Renal cortex interstitium (tissue), 11 donors: ENCODE measurements at regions not wholly inside any gene's neighbourhood (a gene's known extent, or its start where the extent isn't known, plus 50 kb on each side); places are given as distances from the start of the nearest gene placed in this dataset.
A peak's percentile ranks its signal among the peaks of the same experiment; 100 is the strongest.
"Not testable (repeated sequence)": the region's sequence is repeated elsewhere in the genome, so short reads cannot be mapped to it uniquely, and the experiment has no call there.

Source experiments
- DNase-seq, 11 donors: peaks; one replicate each; pipeline ENCODE4 v3.0.0-alpha.2; 2013; ENCODE audit warnings: low read depth in 9 of 11, low spot score in 4 of 11; ENCODE audit errors: extremely low read depth in 1 of 11

DNA sequence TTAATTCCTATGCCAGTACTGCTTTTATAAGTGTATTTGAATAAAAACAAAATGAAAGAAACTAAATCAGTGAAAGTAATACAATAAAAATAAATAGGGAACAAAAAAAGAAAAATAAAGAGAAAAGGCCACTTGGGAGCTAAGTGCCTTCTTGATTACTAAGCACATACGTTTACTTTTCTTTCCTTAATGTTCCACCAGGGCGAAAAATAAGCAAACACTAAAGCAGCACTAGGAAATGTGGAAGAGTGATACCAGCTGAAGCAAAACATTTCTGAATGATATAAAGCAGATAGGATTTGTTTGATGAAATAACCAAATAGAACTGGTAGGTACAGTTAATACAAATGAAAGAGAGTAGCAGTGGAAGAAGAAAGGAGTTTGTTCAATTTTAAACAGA lies 132.8 kb upstream of the ZPLD1 start:
- no peak for DNase-seq

- no peak for DNase-seq
These were observed 130.3 kb upstream of the ZPLD1 start for GRCh38 chr3:102304550-102304949.

GRCh38 chr3:102307442-102307841 lies 127.4 kb upstream of the ZPLD1 start:
- DNase-seq, result no peak

DNA sequence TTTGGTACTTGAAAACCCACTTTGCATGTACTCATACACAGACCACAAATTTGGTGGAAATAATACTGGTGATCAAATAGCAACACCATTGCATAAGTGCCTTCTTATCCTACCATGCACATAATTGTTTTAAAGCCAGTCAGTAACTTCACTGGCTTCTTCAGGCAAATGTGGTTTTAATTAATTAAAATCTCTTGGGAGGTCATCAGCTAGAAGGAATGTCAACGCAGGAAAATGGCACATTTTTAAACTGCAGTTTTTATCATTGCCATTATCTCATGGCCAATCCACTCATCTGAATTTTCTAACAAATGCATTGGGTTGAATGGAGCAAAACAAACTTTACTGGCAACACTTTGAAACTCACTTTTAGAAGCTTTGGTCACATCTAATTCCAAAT lies 105.7 kb upstream of the ZPLD1 start:
- no peak for DNase-seq

DNA sequence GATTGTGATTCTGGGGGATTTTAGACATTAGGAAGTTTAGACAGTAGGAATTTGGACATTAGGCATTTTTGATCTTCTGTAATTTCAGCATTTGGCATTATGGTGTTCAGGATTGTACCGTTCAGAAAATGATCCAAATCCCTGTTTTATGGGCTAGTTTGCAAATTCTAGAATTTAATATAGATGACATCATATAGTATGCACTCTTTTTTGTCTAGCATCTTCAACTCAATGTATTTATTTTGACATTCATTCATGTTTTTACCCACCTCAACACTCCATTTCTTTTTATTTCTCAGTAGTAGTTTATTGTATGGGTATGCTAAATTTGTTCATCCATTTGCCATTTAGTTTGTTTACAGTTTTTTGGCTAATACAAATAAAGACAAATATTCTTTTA lies 105.3 kb upstream of the ZPLD1 start:
- no peak for DNase-seq

DNA sequence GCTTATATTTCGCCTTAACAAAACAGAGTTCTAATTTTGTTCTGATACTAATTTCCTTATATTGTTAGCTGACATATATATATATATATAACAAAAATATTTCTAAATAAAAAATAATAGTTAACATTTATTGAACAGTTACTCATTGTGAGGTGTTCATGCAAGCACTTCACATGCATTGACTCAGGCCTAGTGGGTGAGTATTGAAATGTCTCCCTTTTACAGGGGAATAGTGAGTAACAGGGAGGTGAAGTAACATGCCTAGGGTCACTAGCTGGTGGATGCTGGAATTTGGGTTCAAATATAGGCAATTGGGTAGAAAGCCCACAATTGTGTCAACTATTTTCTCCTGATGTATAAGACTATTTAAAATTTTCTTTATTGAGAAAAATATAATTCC lies 102.6 kb upstream of the ZPLD1 start:
- DNase-seq, result no peak

GRCh38 chr3:102332934-102333333 lies 101.9 kb upstream of the ZPLD1 start:
- no peak for DNase-seq

DNA sequence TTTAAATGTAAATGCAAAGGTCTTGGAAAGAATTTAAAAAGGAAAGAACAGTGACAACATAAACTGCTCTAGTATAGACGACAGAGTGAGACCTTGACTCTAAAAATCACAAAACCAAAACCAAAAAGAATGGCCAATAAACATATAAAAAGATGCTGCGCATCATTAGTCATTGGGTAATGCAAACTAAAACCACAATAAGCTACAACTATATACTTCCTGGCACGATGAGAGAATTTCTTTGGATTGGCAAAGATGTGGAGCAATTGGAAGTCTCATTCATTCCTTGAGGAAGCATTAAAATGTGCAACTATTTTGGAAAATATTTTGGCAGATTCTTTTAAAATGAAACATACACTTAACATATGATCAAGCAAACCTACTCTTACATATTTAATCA lies 98.7 kb upstream of the ZPLD1 start:
- no peak for DNase-seq

GRCh38 chr3:102339671-102340070 lies 95.1 kb upstream of the ZPLD1 start:
- DNase-seq, result no peak

GRCh38 chr3:102346897-102347296 lies 87.9 kb upstream of the ZPLD1 start:
- DNase-seq, result no peak

GRCh38 chr3:102348904-102349303 lies 85.9 kb upstream of the ZPLD1 start:
- no peak for DNase-seq

DNA sequence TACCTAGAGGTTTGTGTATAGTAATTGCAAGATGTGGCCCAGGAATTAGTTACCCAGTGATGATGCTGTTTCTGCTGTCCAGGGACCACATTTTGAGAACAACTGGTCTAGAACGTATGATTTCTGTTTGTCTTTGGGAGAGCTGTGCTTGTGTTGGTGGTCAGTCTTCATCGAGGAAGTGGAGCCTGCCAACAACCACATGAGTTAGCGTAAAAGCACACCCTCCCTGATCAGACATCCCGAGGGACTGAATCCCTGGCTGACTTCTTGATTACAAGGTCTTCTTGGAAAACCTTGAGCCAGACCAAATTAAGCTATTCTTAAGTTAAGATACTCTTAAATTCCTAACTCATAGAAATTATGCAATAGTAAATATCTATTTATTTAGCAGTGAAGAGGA lies 81.7 kb upstream of the ZPLD1 start:
- no peak for DNase-seq

- DNase-seq, result no peak
These were observed 81.0 kb upstream of the ZPLD1 start for GRCh38 chr3:102353805-102354204.

DNA sequence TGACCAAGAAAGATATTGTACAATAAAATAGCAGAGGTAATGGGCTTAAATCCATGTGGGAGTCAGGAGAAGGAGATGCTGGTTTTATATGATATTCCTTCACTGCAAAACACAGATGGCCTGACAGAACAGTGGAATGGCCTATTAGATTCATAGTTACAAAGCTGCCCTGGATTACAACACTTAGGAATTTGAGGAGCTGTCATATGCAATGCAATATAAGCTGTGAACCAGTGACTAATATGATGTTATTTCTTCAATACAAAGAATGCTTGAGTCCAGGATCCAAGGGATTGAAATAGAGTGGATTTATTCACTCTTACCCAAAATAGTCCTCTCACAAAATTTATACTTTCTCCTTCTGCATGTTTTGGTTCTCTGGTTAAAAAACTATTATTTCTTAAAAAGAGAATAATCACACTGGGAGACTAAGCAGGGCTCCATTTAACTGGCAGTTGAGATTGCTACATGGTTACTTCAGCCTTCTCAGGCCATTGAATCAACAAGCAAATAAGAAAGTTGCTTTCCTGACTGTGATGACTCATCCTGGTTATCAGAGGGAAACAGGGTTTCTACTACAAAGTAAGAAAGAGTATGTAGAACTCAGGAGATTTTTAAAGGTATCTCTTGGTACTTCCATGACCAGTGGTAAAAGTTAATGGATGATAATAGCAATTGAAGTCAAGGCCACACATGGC lies 79.8 kb upstream of the ZPLD1 start:
- no peak for DNase-seq

GRCh38 chr3:102356506-102356905 lies 78.3 kb upstream of the ZPLD1 start:
- DNase-seq, result no peak

DNA sequence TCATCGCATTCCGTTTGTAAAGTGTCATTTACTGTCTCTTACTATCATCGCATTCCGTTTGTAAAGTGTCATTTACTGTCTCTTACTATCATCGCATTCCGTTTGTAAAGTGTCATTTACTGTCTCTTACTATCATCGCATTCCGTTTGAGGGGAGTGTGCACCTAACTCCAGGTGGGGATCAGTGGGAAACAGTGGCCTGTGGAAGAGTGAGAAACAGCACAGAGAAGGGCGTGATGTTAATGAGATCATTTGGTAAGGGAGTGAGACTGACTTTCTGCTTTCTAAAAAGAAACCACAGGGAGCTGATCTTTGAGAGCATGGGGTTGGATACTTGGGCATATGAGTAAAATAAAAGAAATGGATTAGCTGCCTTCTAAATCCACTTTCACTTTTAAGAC lies 77.5 kb upstream of the ZPLD1 start:
- DNase-seq, result not testable (repeated sequence)

GRCh38 chr3:102360183-102360860 lies 74.5 kb upstream of the ZPLD1 start:
- DNase-seq, result no peak

- DNase-seq, result no peak
These were observed 73.7 kb upstream of the ZPLD1 start for GRCh38 chr3:102361101-102361500.

DNA sequence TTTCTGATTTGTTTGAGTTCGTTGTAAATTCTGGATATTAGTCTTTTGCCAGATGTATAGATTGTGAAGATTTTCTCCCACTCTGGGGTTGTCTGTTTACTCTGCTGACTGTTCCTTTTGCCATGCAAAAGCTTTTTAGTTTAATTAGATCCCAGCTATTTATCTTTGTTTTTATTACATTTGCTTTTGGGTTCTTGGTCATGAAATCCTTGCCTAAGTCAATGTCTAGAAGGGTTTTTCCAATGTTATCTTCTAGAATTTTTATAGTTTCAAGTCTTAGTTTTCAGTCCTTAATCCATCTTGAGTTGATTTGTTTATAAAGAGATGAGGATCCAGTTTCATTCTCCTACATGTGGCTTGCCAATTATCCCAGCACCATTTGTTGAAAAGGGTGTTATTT lies 68.7 kb upstream of the ZPLD1 start:
- not testable (repeated sequence) for DNase-seq

DNA sequence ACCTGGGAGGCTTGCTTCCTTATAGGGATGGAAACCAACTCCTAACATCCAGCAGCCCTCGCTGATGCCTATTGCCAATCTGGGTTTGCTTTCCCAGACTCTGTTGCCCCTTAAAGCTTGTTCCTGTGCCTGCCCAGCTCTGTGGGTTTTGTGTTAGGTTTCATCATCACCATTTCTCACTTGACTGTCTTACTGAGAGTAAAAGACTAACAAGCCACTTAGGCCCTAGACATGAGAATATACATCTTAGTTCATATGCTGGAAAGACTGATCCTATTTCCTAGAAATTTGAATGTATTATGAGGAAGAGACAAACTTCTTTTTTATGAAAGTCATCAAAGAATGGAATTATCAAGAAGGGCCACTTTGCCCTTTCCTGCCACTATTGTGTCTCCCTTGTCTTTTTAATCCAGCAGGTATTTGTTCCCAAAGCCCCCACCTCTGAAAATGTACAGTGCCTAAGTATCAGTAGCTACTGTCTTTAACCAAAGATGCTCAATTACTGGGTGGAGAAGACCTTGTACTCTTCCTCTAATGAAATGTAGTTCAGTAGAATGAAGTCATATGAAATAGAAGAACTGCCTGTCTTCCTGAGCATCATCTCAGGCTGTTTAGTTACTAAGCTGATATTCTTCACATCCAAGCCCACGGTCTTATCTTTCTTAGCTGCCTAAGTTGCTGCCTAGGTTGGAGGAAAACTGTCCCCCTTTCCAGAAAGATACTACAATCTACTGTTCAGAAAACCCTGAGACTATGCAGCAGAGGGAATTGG lies 59.8 kb upstream of the ZPLD1 start:
- DNase-seq, result peak in 1 of 11 donors; percentile 11
